ENCODE measurements at regions not wholly inside any gene's neighbourhood (a gene's known extent, or its start where the extent isn't known, plus 50 kb on each side); places are given as distances from the start of the nearest gene placed in this dataset.

DNA sequence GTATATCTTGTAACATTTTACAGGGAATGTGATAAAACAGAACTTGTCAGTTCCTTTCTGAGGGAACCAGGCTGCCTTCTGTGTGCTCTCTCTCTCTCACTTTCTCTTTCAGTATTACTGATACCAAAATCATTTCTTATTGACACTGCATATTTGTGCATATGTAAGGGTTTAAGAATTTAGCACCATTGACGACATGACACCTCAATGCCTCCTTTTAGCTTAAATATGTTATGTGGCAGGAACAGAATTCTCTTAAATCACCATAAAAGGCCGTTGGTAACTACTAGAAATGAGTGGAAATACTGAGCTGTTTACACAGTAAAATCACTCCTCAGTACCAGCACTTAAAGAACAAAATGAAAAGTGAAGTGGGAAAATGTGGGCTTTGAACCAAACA, 457.7 kb upstream of the SYT1 start:
- TF ChIP-seq, protein P1, sequence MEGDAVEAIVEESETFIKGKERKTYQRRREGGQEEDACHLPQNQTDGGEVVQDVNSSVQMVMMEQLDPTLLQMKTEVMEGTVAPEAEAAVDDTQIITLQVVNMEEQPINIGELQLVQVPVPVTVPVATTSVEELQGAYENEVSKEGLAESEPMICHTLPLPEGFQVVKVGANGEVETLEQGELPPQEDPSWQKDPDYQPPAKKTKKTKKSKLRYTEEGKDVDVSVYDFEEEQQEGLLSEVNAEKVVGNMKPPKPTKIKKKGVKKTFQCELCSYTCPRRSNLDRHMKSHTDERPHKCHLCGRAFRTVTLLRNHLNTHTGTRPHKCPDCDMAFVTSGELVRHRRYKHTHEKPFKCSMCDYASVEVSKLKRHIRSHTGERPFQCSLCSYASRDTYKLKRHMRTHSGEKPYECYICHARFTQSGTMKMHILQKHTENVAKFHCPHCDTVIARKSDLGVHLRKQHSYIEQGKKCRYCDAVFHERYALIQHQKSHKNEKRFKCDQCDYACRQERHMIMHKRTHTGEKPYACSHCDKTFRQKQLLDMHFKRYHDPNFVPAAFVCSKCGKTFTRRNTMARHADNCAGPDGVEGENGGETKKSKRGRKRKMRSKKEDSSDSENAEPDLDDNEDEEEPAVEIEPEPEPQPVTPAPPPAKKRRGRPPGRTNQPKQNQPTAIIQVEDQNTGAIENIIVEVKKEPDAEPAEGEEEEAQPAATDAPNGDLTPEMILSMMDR (IDR thresholded peaks at IDR 0.05) = no peak
- no peaks in the 10 kb centered on the region for H3K36me3 ChIP-seq

DNA sequence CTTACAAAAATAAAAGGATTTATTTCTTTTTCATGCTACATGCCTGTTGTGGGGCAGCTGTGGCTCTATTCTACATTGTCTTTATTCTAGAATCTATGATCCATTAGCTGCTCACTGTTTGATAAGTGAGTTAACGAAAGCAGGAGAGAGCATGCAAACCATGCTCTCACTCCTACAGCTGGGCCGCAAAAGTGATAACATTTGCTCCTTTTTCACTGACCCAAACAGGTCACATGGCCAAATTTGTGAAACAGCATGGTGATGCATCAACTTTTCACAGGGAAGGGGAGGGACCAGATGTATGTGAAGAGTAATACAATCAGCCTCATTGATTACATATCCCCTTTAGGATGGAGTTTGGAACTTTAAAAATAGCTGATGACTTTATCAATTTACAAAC, 456.9 kb upstream of the SYT1 start:
- no peaks in the 10 kb centered on the region for H3K36me3 ChIP-seq
- no peak overlapping the region for H3K4me3 ChIP-seq
- no peaks in the 10 kb centered on the region for H3K9me3 ChIP-seq
- intact Hi-C loops (cut with DNase I) = no loop called here
- TF ChIP-seq, protein P1 (IDR thresholded peaks at IDR 0.05) = no peak
- no peak for DNase-seq
- peaks cover 0 to 5% of the 10 kb centered on the region in 2 donors for H3K4me1 ChIP-seq
- no peak overlapping the region for H3K27ac ChIP-seq
- ATAC-seq = no peak
- no peaks in the 10 kb centered on the region for H3K27me3 ChIP-seq

More for the DNA sequence above, 457.7 kb upstream of the SYT1 start:
- H3K4me1 ChIP-seq = peaks cover 0 to 5% of the 10 kb centered on the region in 2 donors
- H3K9me3 ChIP-seq = no peaks in the 10 kb centered on the region
- peak in 1 of 4 donors; percentile 49 for DNase-seq
- no peaks in the 10 kb centered on the region for H3K27me3 ChIP-seq
- H3K4me3 ChIP-seq = no peak overlapping the region
- ATAC-seq = peak; percentile 84
- intact Hi-C loops (cut with DNase I) = no loop called here
- no peak overlapping the region for H3K27ac ChIP-seq

DNA sequence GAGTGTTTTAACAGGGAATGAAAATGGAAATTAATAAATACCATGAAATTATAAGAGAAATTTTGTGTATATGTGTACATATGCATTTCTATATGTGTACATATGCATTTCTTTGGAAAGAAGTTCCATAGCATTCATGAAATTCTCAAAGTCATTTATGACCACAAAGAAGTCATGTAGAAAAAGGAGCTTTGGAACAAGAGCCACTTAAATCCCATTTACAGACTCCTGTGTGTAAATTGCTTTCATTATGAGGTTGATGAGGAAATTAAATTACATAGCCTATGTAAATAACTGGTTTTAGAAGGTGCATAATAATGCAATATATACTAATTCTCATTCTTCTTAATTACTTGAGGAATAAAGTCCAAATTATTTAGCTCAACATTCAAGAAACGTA, 450.5 kb upstream of the SYT1 start:
- Histone ChIP-seq H3K36me3 (no peaks in the 10 kb centered on the region), H3K27ac (no peak overlapping the region), H3K4me3 (no peak overlapping the region), H3K27me3 (no peaks in the 10 kb centered on the region), H3K9me3 (no peaks in the 10 kb centered on the region), H3K4me1 (no peaks in the 10 kb centered on the region)
- DNase-seq (no peak), ATAC-seq (no peak)
- intact Hi-C loops (cut with DNase I) = no loop called here
- TF ChIP-seq, protein P1 (IDR thresholded peaks at IDR 0.05) = no peak

DNA sequence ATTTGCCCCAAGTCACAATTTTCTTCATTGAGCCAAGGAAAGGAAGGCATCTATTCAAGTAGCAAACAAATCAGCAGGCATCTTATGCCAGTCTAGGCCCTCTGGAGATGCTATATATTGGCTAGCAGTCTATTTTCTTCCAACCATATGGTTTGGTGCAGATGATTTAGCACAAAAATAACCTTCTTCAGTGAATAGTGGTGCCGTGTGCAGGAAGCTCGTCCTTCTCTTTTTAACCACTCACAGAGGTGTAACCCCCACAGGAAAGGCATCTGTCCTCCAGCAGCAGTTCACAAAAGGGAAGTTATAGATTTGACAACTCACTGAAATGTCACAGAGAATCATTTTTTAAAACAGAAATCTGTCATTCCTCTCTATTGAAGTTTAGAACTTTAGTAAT, 445.7 kb upstream of the SYT1 start:
- Histone ChIP-seq H3K27me3 (no peaks in the 10 kb centered on the region), H3K36me3 (no peaks in the 10 kb centered on the region), H3K27ac (no peak overlapping the region), H3K4me1 (no peaks in the 10 kb centered on the region), H3K4me3 (no peak overlapping the region), H3K9me3 (no peaks in the 10 kb centered on the region)
- ATAC-seq (no peak), DNase-seq (no peak)
- TF ChIP-seq, protein P1 (IDR thresholded peaks at IDR 0.05) = no peak
- intact Hi-C loops (cut with DNase I) = no loop called here

DNA sequence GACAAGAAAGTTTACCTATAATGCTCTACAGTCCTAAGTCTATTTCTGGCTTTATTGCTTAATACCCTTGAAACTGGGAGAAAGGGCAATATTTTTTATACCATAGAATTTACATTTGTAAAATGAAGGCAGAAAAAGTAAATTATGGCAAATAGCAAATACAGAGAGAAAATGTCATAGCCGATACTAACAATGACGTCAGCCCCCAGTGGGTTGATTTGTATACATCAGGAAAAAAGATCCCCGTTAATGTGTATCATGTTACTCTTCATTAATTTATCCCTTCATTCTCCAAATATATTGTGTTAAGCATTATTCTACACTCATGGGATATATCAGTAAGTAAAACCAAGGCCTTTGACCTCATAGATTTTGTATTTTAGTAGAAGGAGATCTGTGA, 445.1 kb upstream of the SYT1 start:
- H3K27ac ChIP-seq = no peak overlapping the region
- intact Hi-C loops (cut with DNase I) = no loop called here
- H3K4me1 ChIP-seq = no peaks in the 10 kb centered on the region
- TF ChIP-seq, protein P1 (IDR thresholded peaks at IDR 0.05) = no peak
- ATAC-seq (no peak), DNase-seq (no peak)
- H3K36me3 ChIP-seq = no peaks in the 10 kb centered on the region
- H3K27me3 ChIP-seq = no peaks in the 10 kb centered on the region
- no peak overlapping the region for H3K4me3 ChIP-seq
- no peaks in the 10 kb centered on the region for H3K9me3 ChIP-seq

Data from left lung (tissue), 4 donors.